ENCODE measurements at regions not wholly inside any gene's neighbourhood (a gene's known extent, or its start where the extent isn't known, plus 50 kb on each side); places are given as distances from the start of the nearest gene placed in this dataset.
"Not testable (repeated sequence)": the region's sequence is repeated elsewhere in the genome, so short reads cannot be mapped to it uniquely, and the experiment has no call there.

- H3K9ac ChIP-seq (ENCODE audit: control insufficient read depth, extremely low read depth, insufficient read depth, low read length) = no peak overlapping the region
- H4K20me1 ChIP-seq (ENCODE audit: control insufficient read depth, extremely low read depth, insufficient read depth, low read length) = no peaks in the 10 kb centered on the region
- H3K27ac ChIP-seq (ENCODE audit: control insufficient read depth, insufficient read depth, low read length) = no peak overlapping the region
- no peak overlapping the region for H3K4me3 ChIP-seq (ENCODE audit: control insufficient read depth in 2 of 3, extremely low read depth in 1 of 3, insufficient read depth in 2 of 3, low read depth in 1 of 3, low read length in 3 of 3)
- H3K79me2 ChIP-seq (ENCODE audit: control insufficient read depth, insufficient read depth, low read length) = no peaks in the 10 kb centered on the region
- no peak overlapping the region for H2AFZ ChIP-seq (ENCODE audit: control insufficient read depth, low read length)
- no peak for TF ChIP-seq EZH2 (IDR thresholded peaks at IDR 0.05; ENCODE audit: low read length)
- TF ChIP-seq, protein P1, sequence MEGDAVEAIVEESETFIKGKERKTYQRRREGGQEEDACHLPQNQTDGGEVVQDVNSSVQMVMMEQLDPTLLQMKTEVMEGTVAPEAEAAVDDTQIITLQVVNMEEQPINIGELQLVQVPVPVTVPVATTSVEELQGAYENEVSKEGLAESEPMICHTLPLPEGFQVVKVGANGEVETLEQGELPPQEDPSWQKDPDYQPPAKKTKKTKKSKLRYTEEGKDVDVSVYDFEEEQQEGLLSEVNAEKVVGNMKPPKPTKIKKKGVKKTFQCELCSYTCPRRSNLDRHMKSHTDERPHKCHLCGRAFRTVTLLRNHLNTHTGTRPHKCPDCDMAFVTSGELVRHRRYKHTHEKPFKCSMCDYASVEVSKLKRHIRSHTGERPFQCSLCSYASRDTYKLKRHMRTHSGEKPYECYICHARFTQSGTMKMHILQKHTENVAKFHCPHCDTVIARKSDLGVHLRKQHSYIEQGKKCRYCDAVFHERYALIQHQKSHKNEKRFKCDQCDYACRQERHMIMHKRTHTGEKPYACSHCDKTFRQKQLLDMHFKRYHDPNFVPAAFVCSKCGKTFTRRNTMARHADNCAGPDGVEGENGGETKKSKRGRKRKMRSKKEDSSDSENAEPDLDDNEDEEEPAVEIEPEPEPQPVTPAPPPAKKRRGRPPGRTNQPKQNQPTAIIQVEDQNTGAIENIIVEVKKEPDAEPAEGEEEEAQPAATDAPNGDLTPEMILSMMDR (optimal IDR thresholded peaks at IDR 0.05 in 1 of 3, IDR thresholded peaks at IDR 0.05 in 1 of 3, conservative IDR thresholded peaks at IDR 0.05 in 1 of 3; ENCODE audit: extremely low read depth in 1 of 3, insufficient read depth in 2 of 3, low read length in 3 of 3) = no peak
- FAIRE-seq = no peak
- H3K4me1 ChIP-seq (ENCODE audit: control insufficient read depth, extremely low read depth, insufficient read depth, low read length) = no peaks in the 10 kb centered on the region
- no peaks in the 10 kb centered on the region for H3K9me3 ChIP-seq (ENCODE audit: control insufficient read depth, low read depth, low read length)
- H3K9me1 ChIP-seq (ENCODE audit: control insufficient read depth, extremely low read depth, insufficient read depth, low read length) = no peaks in the 10 kb centered on the region
- no peaks in the 10 kb centered on the region for H3K27me3 ChIP-seq (ENCODE audit: control insufficient read depth, extremely low read depth, insufficient read depth, low read length)
- dilution Hi-C loops (cut with MboI; ENCODE audit: extremely low pct_ligation_motif_present, low sequenced_read_pairs) = no loop called here
- H3K36me3 ChIP-seq (ENCODE audit: control insufficient read depth in 2 of 2, extremely low read depth in 1 of 2, insufficient read depth in 2 of 2, low read length in 2 of 2) = no peaks in the 10 kb centered on the region
- no peak for DNase-seq (ENCODE audit: low read depth, low spot score)
- H3K4me2 ChIP-seq (ENCODE audit: control insufficient read depth, extremely low read depth, insufficient read depth, low read depth, low read length) = no peak overlapping the region
Measured at GRCh38 chr1:65541865-65542264, 121.4 kb downstream of the LEPR start.

DNA sequence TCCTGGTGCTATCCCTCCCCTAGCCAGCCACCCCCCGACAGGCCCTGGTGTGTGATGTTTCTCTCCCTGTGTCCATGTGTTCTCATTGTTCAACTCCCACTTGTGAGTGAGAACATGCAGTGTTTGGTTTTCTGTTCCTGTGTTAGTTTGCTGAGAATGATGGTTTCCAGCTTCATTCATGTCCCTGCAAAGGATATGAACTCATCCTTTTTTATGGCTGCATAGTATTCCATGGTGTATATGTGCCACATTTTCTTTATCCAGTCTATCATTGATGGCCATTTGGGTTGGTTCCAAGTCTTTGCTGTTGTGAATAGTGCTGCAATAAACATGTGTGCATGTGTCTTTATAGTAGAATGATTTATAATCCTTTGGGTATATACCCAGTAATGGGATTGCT is 122.1 kb downstream of the LEPR start:
- H3K79me2 ChIP-seq (ENCODE audit: control insufficient read depth, insufficient read depth, low read length); FAIRE-seq; H3K4me1 ChIP-seq (ENCODE audit: control insufficient read depth, extremely low read depth, insufficient read depth, low read length); H3K4me2 ChIP-seq (ENCODE audit: control insufficient read depth, extremely low read depth, insufficient read depth, low read depth, low read length); H3K9me3 ChIP-seq (ENCODE audit: control insufficient read depth, low read depth, low read length); H3K36me3 ChIP-seq (ENCODE audit: control insufficient read depth in 2 of 2, extremely low read depth in 1 of 2, insufficient read depth in 2 of 2, low read length in 2 of 2); H3K27ac ChIP-seq (ENCODE audit: control insufficient read depth, insufficient read depth, low read length); H4K20me1 ChIP-seq (ENCODE audit: control insufficient read depth, extremely low read depth, insufficient read depth, low read length); dilution Hi-C loops (cut with MboI; ENCODE audit: extremely low pct_ligation_motif_present, low sequenced_read_pairs); H3K9me1 ChIP-seq (ENCODE audit: control insufficient read depth, extremely low read depth, insufficient read depth, low read length); H3K4me3 ChIP-seq (ENCODE audit: control insufficient read depth in 2 of 3, extremely low read depth in 1 of 3, insufficient read depth in 2 of 3, low read depth in 1 of 3, low read length in 3 of 3); H3K27me3 ChIP-seq (ENCODE audit: control insufficient read depth, extremely low read depth, insufficient read depth, low read length); H3K9ac ChIP-seq (ENCODE audit: control insufficient read depth, extremely low read depth, insufficient read depth, low read length); H2AFZ ChIP-seq (ENCODE audit: control insufficient read depth, low read length); DNase-seq (ENCODE audit: low read depth, low spot score): not testable (repeated sequence)

- H3K9me1 ChIP-seq (ENCODE audit: control insufficient read depth, extremely low read depth, insufficient read depth, low read length); H3K9ac ChIP-seq (ENCODE audit: control insufficient read depth, extremely low read depth, insufficient read depth, low read length); H3K4me2 ChIP-seq (ENCODE audit: control insufficient read depth, extremely low read depth, insufficient read depth, low read depth, low read length); H3K27me3 ChIP-seq (ENCODE audit: control insufficient read depth, extremely low read depth, insufficient read depth, low read length); H2AFZ ChIP-seq (ENCODE audit: control insufficient read depth, low read length); H3K4me1 ChIP-seq (ENCODE audit: control insufficient read depth, extremely low read depth, insufficient read depth, low read length); FAIRE-seq; H3K27ac ChIP-seq (ENCODE audit: control insufficient read depth, insufficient read depth, low read length); dilution Hi-C loops (cut with MboI; ENCODE audit: extremely low pct_ligation_motif_present, low sequenced_read_pairs); H3K36me3 ChIP-seq (ENCODE audit: control insufficient read depth in 2 of 2, extremely low read depth in 1 of 2, insufficient read depth in 2 of 2, low read length in 2 of 2); H3K9me3 ChIP-seq (ENCODE audit: control insufficient read depth, low read depth, low read length); H4K20me1 ChIP-seq (ENCODE audit: control insufficient read depth, extremely low read depth, insufficient read depth, low read length); H3K79me2 ChIP-seq (ENCODE audit: control insufficient read depth, insufficient read depth, low read length); DNase-seq (ENCODE audit: low read depth, low spot score): not testable (repeated sequence)
- H3K4me3 ChIP-seq (ENCODE audit: control insufficient read depth in 2 of 3, extremely low read depth in 1 of 3, insufficient read depth in 2 of 3, low read depth in 1 of 3, low read length in 3 of 3) = peak overlapping the region in 1 of 3 experiments; percentile 8
Measured at GRCh38 chr1:65550306-65551010, 130.0 kb downstream of the LEPR start.

GRCh38 chr1:65552484-65552883 is 132.0 kb downstream of the LEPR start:
- dilution Hi-C loops (cut with MboI; ENCODE audit: extremely low pct_ligation_motif_present, low sequenced_read_pairs) = not testable (repeated sequence)

More at GRCh38 chr1:65552484-65552883, 132.0 kb downstream of the LEPR start:
- H3K4me2 ChIP-seq (ENCODE audit: control insufficient read depth, extremely low read depth, insufficient read depth, low read depth, low read length); H3K36me3 ChIP-seq (ENCODE audit: control insufficient read depth in 2 of 2, extremely low read depth in 1 of 2, insufficient read depth in 2 of 2, low read length in 2 of 2); H3K27ac ChIP-seq (ENCODE audit: control insufficient read depth, insufficient read depth, low read length); H4K20me1 ChIP-seq (ENCODE audit: control insufficient read depth, extremely low read depth, insufficient read depth, low read length); H3K4me1 ChIP-seq (ENCODE audit: control insufficient read depth, extremely low read depth, insufficient read depth, low read length); FAIRE-seq; H3K4me3 ChIP-seq (ENCODE audit: control insufficient read depth in 2 of 3, extremely low read depth in 1 of 3, insufficient read depth in 2 of 3, low read depth in 1 of 3, low read length in 3 of 3); H3K9ac ChIP-seq (ENCODE audit: control insufficient read depth, extremely low read depth, insufficient read depth, low read length); H2AFZ ChIP-seq (ENCODE audit: control insufficient read depth, low read length); H3K9me3 ChIP-seq (ENCODE audit: control insufficient read depth, low read depth, low read length); DNase-seq (ENCODE audit: low read depth, low spot score); H3K27me3 ChIP-seq (ENCODE audit: control insufficient read depth, extremely low read depth, insufficient read depth, low read length); H3K9me1 ChIP-seq (ENCODE audit: control insufficient read depth, extremely low read depth, insufficient read depth, low read length); H3K79me2 ChIP-seq (ENCODE audit: control insufficient read depth, insufficient read depth, low read length): not testable (repeated sequence)
